Progenitor cell of endocrine pancreas (in vitro differentiated cells): ENCODE measurements at regions not wholly inside any gene's neighbourhood (a gene's known extent, or its start where the extent isn't known, plus 50 kb on each side); places are given as distances from the start of the nearest gene placed in this dataset.
"Not testable (repeated sequence)": the region's sequence is repeated elsewhere in the genome, so short reads cannot be mapped to it uniquely, and the experiment has no call there.

Experiments
- DNase-seq: peaks from one replicate; pipeline ENCODE4 v3.0.0; 2021; ENCODE audit warnings: low spot score; ENCODE audit not compliant: unreplicated experiment
- H3K27ac Mint-ChIP-seq: 2 replicates; pipeline ENCODE4 v1.8.0; 2021; ENCODE audit warnings: mild to moderate bottlenecking, moderate library complexity, mixed read lengths
- H3K27me3 Mint-ChIP-seq: 2 replicates; pipeline ENCODE4 v1.8.0; 2021; ENCODE audit warnings: mixed read lengths
- H3K36me3 Mint-ChIP-seq: 2 replicates; pipeline ENCODE4 v1.8.0; 2022; ENCODE audit warnings: mixed read lengths; ENCODE audit not compliant: insufficient read depth
- H3K4me1 Mint-ChIP-seq: 2 replicates; pipeline ENCODE4 v1.8.0; 2021; ENCODE audit warnings: low read depth, mixed read lengths
- H3K4me3 Mint-ChIP-seq: 2 replicates; pipeline ENCODE4 v1.8.0; 2021; ENCODE audit warnings: low read depth, mild to moderate bottlenecking, moderate library complexity, mixed read lengths
- H3K9me3 Mint-ChIP-seq: 2 replicates; pipeline ENCODE4 v1.8.0; 2021; ENCODE audit warnings: low read depth, mixed read lengths
- CTCF ChIP-seq: fragments of 200-600 bp; sonication (generic); IDR thresholded peaks from one replicate; pipeline ENCODE4 v1.5.0; 2021; ENCODE audit warnings: antibody characterized with exemption, mild to moderate bottlenecking; ENCODE audit not compliant: unreplicated experiment

DNA sequence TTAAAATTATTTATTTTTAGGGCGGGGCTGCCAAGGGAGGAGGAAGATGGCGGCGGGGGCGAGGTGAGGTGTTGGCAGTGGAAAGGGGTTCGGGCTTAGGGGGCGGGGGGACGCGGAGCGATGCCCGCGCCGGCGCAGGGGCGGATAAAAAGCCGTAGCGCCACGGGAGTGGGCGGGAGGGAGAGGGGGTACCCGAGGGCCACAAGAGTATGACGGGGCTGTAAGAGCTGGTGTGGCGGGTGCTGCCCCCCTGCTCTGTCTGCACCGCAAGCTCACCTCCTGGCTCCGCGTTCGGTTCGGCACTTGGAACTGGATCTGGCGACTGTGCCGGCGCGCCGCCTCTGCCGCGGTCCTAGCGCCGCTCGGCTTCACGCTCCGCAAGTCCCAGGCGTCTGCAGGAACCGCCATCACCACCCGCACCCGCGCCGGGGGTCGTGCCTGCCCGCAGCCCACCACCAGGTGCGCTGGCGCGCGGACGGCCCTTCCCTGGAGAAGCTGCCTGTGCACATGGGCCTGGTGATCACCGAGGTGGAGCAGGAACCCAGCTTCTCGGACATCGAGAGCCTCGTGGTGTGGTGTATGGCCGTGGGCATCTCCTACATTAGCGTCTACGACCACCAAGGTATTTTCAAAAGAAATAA, 265.2 kb upstream of the SGCG start:
- H3K36me3 Mint-ChIP-seq: no peaks in the 10 kb centered on the region
- DNase-seq: peak; percentile 77
- peak overlapping the region; percentile 86 for H3K4me3 Mint-ChIP-seq
- peak; percentile 61 for TF ChIP-seq CTCF
- peaks cover 7% of the 10 kb centered on the region for H3K27me3 Mint-ChIP-seq
- H3K4me1 Mint-ChIP-seq: peaks cover 4% of the 10 kb centered on the region
- peak overlapping the region; percentile 88 for H3K27ac Mint-ChIP-seq
- peaks cover 6% of the 10 kb centered on the region for H3K9me3 Mint-ChIP-seq

DNA sequence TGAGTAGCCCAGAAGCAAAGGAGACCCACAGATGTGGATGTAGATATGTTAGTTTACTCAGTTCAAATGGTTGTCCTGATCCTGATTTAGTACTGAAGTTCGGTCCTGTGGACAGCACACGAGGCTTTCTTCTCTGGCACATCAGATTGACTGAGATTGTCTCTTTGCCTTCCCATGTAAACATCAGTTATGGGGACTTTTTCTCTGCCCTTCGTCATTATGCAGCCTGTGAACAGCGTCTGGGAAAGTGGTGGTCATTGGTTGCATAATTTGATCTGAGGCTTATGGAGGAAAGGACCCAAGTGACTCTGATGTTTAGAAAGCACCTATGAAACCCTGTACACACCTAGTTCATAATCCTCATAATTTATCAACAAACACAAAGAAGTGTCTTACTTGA, 264.5 kb upstream of the SGCG start:
- not testable (repeated sequence) for H3K27ac Mint-ChIP-seq, H3K9me3 Mint-ChIP-seq, DNase-seq, H3K27me3 Mint-ChIP-seq, H3K36me3 Mint-ChIP-seq, H3K4me1 Mint-ChIP-seq
- H3K4me3 Mint-ChIP-seq: peak overlapping the region; percentile 86

DNA sequence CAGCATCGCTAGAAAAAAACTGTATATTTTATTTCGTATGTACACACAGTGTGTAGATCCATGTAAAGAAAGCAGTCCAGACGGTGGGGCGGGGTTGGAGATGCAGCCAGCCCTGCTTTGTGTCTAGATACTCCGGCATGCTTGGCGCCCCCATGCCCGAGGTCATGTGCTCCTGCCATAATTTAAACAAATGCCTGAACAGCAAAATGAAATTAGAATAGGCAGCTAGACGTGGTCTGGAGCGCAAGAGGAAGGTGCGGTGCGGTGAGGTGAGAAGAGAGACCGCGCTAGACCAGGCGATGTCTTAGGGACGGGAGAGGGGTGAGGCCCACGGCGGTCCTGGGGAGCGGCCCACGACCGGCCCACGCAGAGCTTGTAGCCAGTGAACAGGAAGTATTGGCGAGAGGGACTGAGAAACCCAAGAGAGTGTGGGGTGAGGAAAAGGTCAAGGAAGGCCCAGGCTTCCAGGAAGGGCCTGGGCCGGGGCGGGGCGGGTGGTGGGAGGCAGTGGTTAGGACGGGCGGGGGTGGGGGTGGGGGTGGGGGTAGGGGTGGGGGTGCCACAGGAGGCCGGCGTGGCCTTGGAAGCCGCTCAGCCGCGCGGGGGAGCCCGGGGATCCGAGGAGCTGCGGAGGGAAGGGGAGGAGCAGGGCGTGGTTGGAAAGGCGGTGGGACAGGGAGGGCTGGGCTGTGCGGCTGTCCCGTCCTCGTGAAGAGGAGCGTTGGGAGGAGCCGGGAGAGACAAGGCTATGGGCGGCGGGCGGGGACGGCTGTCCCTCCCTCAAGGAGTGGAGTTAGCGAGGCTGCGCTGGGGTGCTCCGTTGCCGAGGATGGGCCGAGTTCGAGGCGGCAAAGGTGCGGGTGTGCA, 254.7 kb upstream of the SGCG start:
- DNase-seq: no peak
- Mint-ChIP-seq H3K27ac (peak overlapping the region; percentile 80), H3K27me3 (peaks cover 30% of the 10 kb centered on the region), H3K4me3 (peak overlapping the region; percentile 68), H3K4me1 (peaks cover 6% of the 10 kb centered on the region), H3K9me3 (no peaks in the 10 kb centered on the region), H3K36me3 (no peaks in the 10 kb centered on the region)
- TF ChIP-seq CTCF: no peak

DNA sequence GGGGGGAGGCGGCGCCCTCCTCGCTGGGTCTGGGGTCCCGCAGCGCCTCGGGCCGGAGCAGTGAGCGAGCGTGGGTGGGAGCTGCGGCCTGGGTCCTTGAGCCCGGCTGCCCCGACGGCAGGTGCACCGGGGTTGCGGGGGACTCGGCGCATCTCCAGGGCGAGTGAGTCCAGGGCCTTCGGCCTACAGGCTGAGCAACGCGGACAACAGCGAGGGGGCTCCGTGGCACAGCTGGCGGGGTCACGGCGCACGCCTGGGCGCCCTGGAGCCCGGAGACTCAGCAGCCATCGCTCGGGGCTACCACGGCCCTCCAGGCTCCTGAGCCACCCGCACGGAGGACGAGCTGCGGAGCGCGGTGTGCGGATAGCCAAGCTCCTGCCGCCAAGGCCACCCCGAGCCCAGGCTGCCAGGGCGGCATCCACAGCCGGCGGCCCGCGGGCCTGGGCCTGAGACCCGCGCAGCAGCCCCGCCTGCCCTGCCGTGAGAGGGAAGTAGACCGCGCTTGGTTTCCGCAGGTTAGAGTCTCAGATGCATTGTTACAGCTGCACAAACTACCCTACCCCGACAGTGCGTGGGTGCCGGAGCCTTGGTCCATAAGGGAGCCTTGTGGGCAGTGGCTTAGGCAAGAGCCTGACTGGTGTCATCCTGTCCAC, 253.9 kb upstream of the SGCG start:
- no peak for TF ChIP-seq CTCF
- Mint-ChIP-seq H3K4me3 (peak overlapping the region; percentile 73), H3K9me3 (no peaks in the 10 kb centered on the region), H3K27me3 (peaks cover 30% of the 10 kb centered on the region), H3K27ac (no peak overlapping the region), H3K4me1 (peaks cover 6% of the 10 kb centered on the region), H3K36me3 (peaks cover 1% of the 10 kb centered on the region)
- no peak for DNase-seq

- not testable (repeated sequence) for DNase-seq, H3K36me3 Mint-ChIP-seq, H3K27ac Mint-ChIP-seq, H3K9me3 Mint-ChIP-seq, H3K4me1 Mint-ChIP-seq
- peak overlapping the region; percentile 73 for H3K4me3 Mint-ChIP-seq
- peaks cover 30% of the 10 kb centered on the region for H3K27me3 Mint-ChIP-seq
Observed at GRCh38 chr13:22927845-22928244, 252.9 kb upstream of the SGCG start.

- no peak overlapping the region for H3K27ac Mint-ChIP-seq
- no peak for DNase-seq
- peaks cover 6% of the 10 kb centered on the region for H3K4me1 Mint-ChIP-seq
- H3K36me3 Mint-ChIP-seq: peaks cover 1% of the 10 kb centered on the region
- no peaks in the 10 kb centered on the region for H3K9me3 Mint-ChIP-seq
- no peak overlapping the region for H3K4me3 Mint-ChIP-seq
- peaks cover 30% of the 10 kb centered on the region for H3K27me3 Mint-ChIP-seq
- no peak for TF ChIP-seq CTCF
Observed at GRCh38 chr13:22929381-22930126, 251.2 kb upstream of the SGCG start.
